ENCODE measurements at regions not wholly inside any gene's neighbourhood (a gene's known extent, or its start where the extent isn't known, plus 50 kb on each side); places are given as distances from the start of the nearest gene placed in this dataset.

DNA sequence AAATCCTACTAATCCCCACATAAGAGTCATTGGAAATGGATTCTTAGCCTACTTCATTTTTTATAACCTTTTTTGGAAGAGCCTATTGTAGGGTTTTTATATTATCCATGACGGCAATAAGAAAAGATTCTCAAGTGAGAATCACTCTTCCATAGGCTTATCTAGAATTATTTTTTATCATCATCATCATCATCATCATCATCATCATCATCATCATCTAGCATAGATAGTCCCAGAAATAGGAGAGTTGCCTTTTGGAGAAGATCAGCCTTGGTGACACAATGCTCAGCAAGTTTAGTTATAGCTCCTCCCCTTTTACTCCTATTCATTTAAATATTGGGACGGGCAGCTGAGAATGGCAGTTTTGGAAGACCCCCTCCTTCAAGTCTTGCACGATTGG, 359.1 kb upstream of the SLC35B3 start:
- TF ChIP-seq CTCF (IDR thresholded peaks at IDR 0.05 in 4 of 5, conservative IDR thresholded peaks at IDR 0.05 in 1 of 5) (no peak), POLR2A (IDR thresholded peaks at IDR 0.05) (no peak)

Measured in gastrocnemius medialis (tissue), 4 donors.